ENCODE measurements at regions not wholly inside any gene's neighbourhood (a gene's known extent, or its start where the extent isn't known, plus 50 kb on each side); places are given as distances from the start of the nearest gene placed in this dataset.

DNA sequence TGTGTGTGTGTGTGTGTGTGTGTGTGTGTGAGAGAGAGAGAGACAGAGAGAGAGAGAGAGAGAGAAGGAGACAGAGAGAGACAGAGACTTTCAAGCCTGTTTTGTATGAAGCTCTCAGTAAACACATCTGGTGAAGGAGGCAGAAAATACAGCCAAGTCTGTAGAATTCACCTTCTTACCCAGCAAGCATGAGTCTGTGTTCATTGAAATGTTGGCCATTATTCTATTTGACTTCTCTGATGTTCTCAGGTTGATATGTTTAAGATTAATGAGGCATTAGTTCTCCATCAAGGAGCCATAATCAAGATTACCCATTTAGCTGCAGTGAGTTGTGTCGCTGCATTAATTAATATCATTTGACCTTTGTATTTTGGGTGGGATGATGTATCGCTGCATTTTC, 895.8 kb upstream of the EEF2KMT start:
- no peak for TF ChIP-seq POLR2AphosphoS5 (IDR thresholded peaks at IDR 0.05)
- TF ChIP-seq, protein P1, sequence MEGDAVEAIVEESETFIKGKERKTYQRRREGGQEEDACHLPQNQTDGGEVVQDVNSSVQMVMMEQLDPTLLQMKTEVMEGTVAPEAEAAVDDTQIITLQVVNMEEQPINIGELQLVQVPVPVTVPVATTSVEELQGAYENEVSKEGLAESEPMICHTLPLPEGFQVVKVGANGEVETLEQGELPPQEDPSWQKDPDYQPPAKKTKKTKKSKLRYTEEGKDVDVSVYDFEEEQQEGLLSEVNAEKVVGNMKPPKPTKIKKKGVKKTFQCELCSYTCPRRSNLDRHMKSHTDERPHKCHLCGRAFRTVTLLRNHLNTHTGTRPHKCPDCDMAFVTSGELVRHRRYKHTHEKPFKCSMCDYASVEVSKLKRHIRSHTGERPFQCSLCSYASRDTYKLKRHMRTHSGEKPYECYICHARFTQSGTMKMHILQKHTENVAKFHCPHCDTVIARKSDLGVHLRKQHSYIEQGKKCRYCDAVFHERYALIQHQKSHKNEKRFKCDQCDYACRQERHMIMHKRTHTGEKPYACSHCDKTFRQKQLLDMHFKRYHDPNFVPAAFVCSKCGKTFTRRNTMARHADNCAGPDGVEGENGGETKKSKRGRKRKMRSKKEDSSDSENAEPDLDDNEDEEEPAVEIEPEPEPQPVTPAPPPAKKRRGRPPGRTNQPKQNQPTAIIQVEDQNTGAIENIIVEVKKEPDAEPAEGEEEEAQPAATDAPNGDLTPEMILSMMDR (IDR thresholded peaks at IDR 0.05), result no peak
- TF ChIP-seq EP300 (IDR thresholded peaks at IDR 0.05), result no peak
- no peak for TF ChIP-seq POLR2A (IDR thresholded peaks at IDR 0.05)
